ENCODE measurements at regions not wholly inside any gene's neighbourhood (a gene's known extent, or its start where the extent isn't known, plus 50 kb on each side); places are given as distances from the start of the nearest gene placed in this dataset.

GRCh38 chr15:53462651-53463050, 296.8 kb downstream of the WDR72 start:
- no peaks in the 10 kb centered on the region for H3K79me2 ChIP-seq (ENCODE audit: insufficient read depth, low read length)
- H3F3A ChIP-seq (ENCODE audit: insufficient read depth, low read length), result no peaks in the 10 kb centered on the region
- no peaks in the 10 kb centered on the region for H3K4me1 ChIP-seq (ENCODE audit: insufficient read depth, low read length, severe bottlenecking)
- no peaks in the 10 kb centered on the region for H3K36me3 ChIP-seq (ENCODE audit: insufficient read depth, low read length)
- no peak overlapping the region for H3K9ac ChIP-seq (ENCODE audit: low read length)
- no peak overlapping the region for H3K4me3 ChIP-seq (ENCODE audit: low read depth, low read length, poor library complexity, severe bottlenecking)
- no peaks in the 10 kb centered on the region; the same call in 1 of the 2 replicates for H3K27me3 ChIP-seq (ENCODE audit: insufficient read depth, low read length)
- H3K4me2 ChIP-seq (ENCODE audit: low read length), result no peak overlapping the region
- H4K20me1 ChIP-seq (ENCODE audit: insufficient read depth, low read length), result no peaks in the 10 kb centered on the region
- no peaks in the 10 kb centered on the region for H3K9me2 ChIP-seq (ENCODE audit: low read depth, low read length)
- TF ChIP-seq EZH2 (IDR thresholded peaks at IDR 0.05; ENCODE audit: borderline replicate concordance, low read length) (no peak), CTCF (IDR thresholded peaks at IDR 0.05; ENCODE audit: low read length) (no peak)
- no peaks in the 10 kb centered on the region for H3K9me3 ChIP-seq (ENCODE audit: low read length)
- no peak overlapping the region for H2AFZ ChIP-seq (ENCODE audit: low read length)
- H3K27ac ChIP-seq (ENCODE audit: low read depth, low read length, poor library complexity, severe bottlenecking), result no peak overlapping the region

GRCh38 chr15:53461677-53462076, 297.8 kb downstream of the WDR72 start:
- Histone ChIP-seq H3K27ac (ENCODE audit: low read depth, low read length, poor library complexity, severe bottlenecking) (no peak overlapping the region), H3K9me2 (ENCODE audit: low read depth, low read length) (no peaks in the 10 kb centered on the region), H3K4me3 (ENCODE audit: low read depth, low read length, poor library complexity, severe bottlenecking) (no peak overlapping the region), H2AFZ (ENCODE audit: low read length) (no peak overlapping the region), H3K79me2 (ENCODE audit: insufficient read depth, low read length) (no peaks in the 10 kb centered on the region), H3K9me3 (ENCODE audit: low read length) (no peaks in the 10 kb centered on the region), H3K36me3 (ENCODE audit: insufficient read depth, low read length) (no peaks in the 10 kb centered on the region), H3K9ac (ENCODE audit: low read length) (no peak overlapping the region), H3K4me1 (ENCODE audit: insufficient read depth, low read length, severe bottlenecking) (no peaks in the 10 kb centered on the region), H3K27me3 (ENCODE audit: insufficient read depth, low read length) (no peaks in the 10 kb centered on the region; the same call in 1 of the 2 replicates), H3K4me2 (ENCODE audit: low read length) (no peak overlapping the region), H3F3A (ENCODE audit: insufficient read depth, low read length) (no peaks in the 10 kb centered on the region), H4K20me1 (ENCODE audit: insufficient read depth, low read length) (no peaks in the 10 kb centered on the region)
- no peak for TF ChIP-seq EZH2 (IDR thresholded peaks at IDR 0.05; ENCODE audit: borderline replicate concordance, low read length)
- TF ChIP-seq CTCF (IDR thresholded peaks at IDR 0.05; ENCODE audit: low read length), result no peak

GRCh38 chr15:53458736-53459135, 300.7 kb downstream of the WDR72 start:
- no peak overlapping the region for H2AFZ ChIP-seq (ENCODE audit: low read length)
- no peaks in the 10 kb centered on the region for H3K9me3 ChIP-seq (ENCODE audit: low read length)
- no peak for TF ChIP-seq CTCF (IDR thresholded peaks at IDR 0.05; ENCODE audit: low read length)
- TF ChIP-seq EZH2 (IDR thresholded peaks at IDR 0.05; ENCODE audit: borderline replicate concordance, low read length), result no peak

More at GRCh38 chr15:53458736-53459135, 300.7 kb downstream of the WDR72 start:
- Histone ChIP-seq H3K79me2 (ENCODE audit: insufficient read depth, low read length) (no peaks in the 10 kb centered on the region), H3K27ac (ENCODE audit: low read depth, low read length, poor library complexity, severe bottlenecking) (no peak overlapping the region), H3F3A (ENCODE audit: insufficient read depth, low read length) (no peaks in the 10 kb centered on the region), H3K4me3 (ENCODE audit: low read depth, low read length, poor library complexity, severe bottlenecking) (no peak overlapping the region), H3K4me1 (ENCODE audit: insufficient read depth, low read length, severe bottlenecking) (no peaks in the 10 kb centered on the region), H3K9me2 (ENCODE audit: low read depth, low read length) (no peaks in the 10 kb centered on the region), H3K4me2 (ENCODE audit: low read length) (no peak overlapping the region), H3K36me3 (ENCODE audit: insufficient read depth, low read length) (no peaks in the 10 kb centered on the region), H4K20me1 (ENCODE audit: insufficient read depth, low read length) (no peaks in the 10 kb centered on the region), H3K9ac (ENCODE audit: low read length) (no peak overlapping the region), H3K27me3 (ENCODE audit: insufficient read depth, low read length) (no peaks in the 10 kb centered on the region)

Measured in OCI-LY1 (cell line).